GM23338 (cell line): ENCODE measurements at regions not wholly inside any gene's neighbourhood (a gene's known extent, or its start where the extent isn't known, plus 50 kb on each side); places are given as distances from the start of the nearest gene placed in this dataset.

Experiments used
- ATAC-seq: fragments of 200-7000 bp; cut with Tn5 transposase; 3 replicates; pipeline ENCODE4 v1.9.1; 2020
- DNase-seq: peaks from one replicate; pipeline ENCODE4 v3.0.0-alpha.2; 2015; ENCODE audit warnings: low spot score
- H2AFZ ChIP-seq: fragments of 200-600 bp; sonication (generic); 2 replicates; pipeline ENCODE4 v1.8.0; 2016; ENCODE audit warnings: antibody characterized with exemption, mild to moderate bottlenecking, moderate library complexity
- H3F3A ChIP-seq: fragments of 200-600 bp; sonication (generic); replicated peaks from 2 replicates; pipeline ENCODE4 v1.8.0; 2017; ENCODE audit warnings: antibody characterized with exemption, mixed run types, low read depth
- H3K27ac ChIP-seq: fragments of 200-600 bp; sonication (generic); 2 replicates; pipeline ENCODE4 v1.6.1; 2016; ENCODE audit warnings: low read depth
- H3K27me3 ChIP-seq: fragments of 200-600 bp; sonication (generic); 2 replicates; pipeline ENCODE4 v1.8.0; 2016; ENCODE audit warnings: mild to moderate bottlenecking, mixed run types, moderate library complexity; ENCODE audit not compliant: insufficient read depth
- H3K36me3 ChIP-seq: fragments of 200-600 bp; sonication (generic); 2 replicates; pipeline ENCODE4 v1.8.0; 2016; ENCODE audit warnings: mild to moderate bottlenecking; ENCODE audit not compliant: insufficient read depth
- H3K4me1 ChIP-seq: fragments of 200-600 bp; sonication (generic); 2 replicates; pipeline ENCODE4 v1.8.0; 2016; ENCODE audit warnings: mild to moderate bottlenecking, moderate library complexity; ENCODE audit not compliant: insufficient read depth
- H3K4me2 ChIP-seq: fragments of 200-600 bp; sonication (generic); 2 replicates; pipeline ENCODE4 v1.7.1; 2017; ENCODE audit warnings: mixed run types
- H3K4me3 ChIP-seq: fragments of 200-600 bp; sonication (generic); 2 replicates; pipeline ENCODE4 v1.6.1; 2016; ENCODE audit warnings: mixed run types
- H3K79me2 ChIP-seq: fragments of 200-600 bp; sonication (generic); replicated peaks from 2 replicates; pipeline ENCODE4 v1.8.0; 2017; ENCODE audit warnings: mild to moderate bottlenecking; ENCODE audit not compliant: insufficient read depth
- H3K9me2 ChIP-seq: fragments of 200-600 bp; sonication (generic); 2 replicates; pipeline ENCODE4 v1.8.0; 2017; ENCODE audit not compliant: insufficient read depth
- H4K20me1 ChIP-seq: fragments of 200-600 bp; sonication (generic); replicated peaks from 2 replicates; pipeline ENCODE4 v1.8.0; 2017; ENCODE audit warnings: mild to moderate bottlenecking; ENCODE audit not compliant: insufficient read depth
- H3K27ac Mint-ChIP-seq: 2 replicates; pipeline ENCODE4 v1.8.0; 2020; ENCODE audit warnings: inconsistent platforms, mild to moderate bottlenecking, moderate library complexity, mixed read lengths
- H3K27me3 Mint-ChIP-seq: 3 replicates; pipeline ENCODE4 v1.8.0; 2022; ENCODE audit warnings: low read depth, mild to moderate bottlenecking, moderate library complexity, mixed read lengths, inconsistent platforms; ENCODE audit not compliant: insufficient read depth, poor library complexity
- H3K36me3 Mint-ChIP-seq: 3 replicates; pipeline ENCODE4 v1.8.0; 2021; ENCODE audit warnings: low read depth, mild to moderate bottlenecking, inconsistent platforms, moderate library complexity, mixed read lengths
- H3K4me1 Mint-ChIP-seq: 3 replicates; pipeline ENCODE4 v1.8.0; 2020; ENCODE audit warnings: mild to moderate bottlenecking, inconsistent platforms, mixed read lengths
- H3K4me3 Mint-ChIP-seq: 3 replicates; pipeline ENCODE4 v1.8.0; 2021; ENCODE audit warnings: moderate library complexity, mild to moderate bottlenecking, inconsistent platforms, mixed read lengths
- H3K9me3 Mint-ChIP-seq: 3 replicates; pipeline ENCODE4 v1.8.0; 2020; ENCODE audit warnings: moderate library complexity, mild to moderate bottlenecking, inconsistent platforms, mixed read lengths
- CREB1 ChIP-seq: fragments of 250-450 bp; sonication (Bioruptor Pico); IDR thresholded peaks from 2 replicates; pipeline ENCODE4 v1.5.0; 2020; ENCODE audit warnings: low read depth, mild to moderate bottlenecking, moderate library complexity
- EZH2 ChIP-seq: fragments of 200-600 bp; sonication (generic); IDR thresholded peaks from one replicate; pipeline ENCODE4 v1.8.0; 2017; ENCODE audit warnings: antibody characterized with exemption, mild to moderate bottlenecking, low read depth; ENCODE audit not compliant: unreplicated experiment
- EZH2phosphoT487 ChIP-seq: fragments of 200-600 bp; sonication (generic); IDR thresholded peaks from one replicate; pipeline ENCODE4 v1.8.1; 2018; ENCODE audit warnings: antibody characterized with exemption; ENCODE audit not compliant: unreplicated experiment
- JUNB ChIP-seq: IDR thresholded peaks from one replicate; pipeline ENCODE4 v1.6.1; 2016; ENCODE audit warnings: antibody characterized with exemption; ENCODE audit not compliant: unreplicated experiment
- NANOG ChIP-seq: IDR thresholded peaks from 2 replicates; pipeline ENCODE4 v1.6.1; 2016; ENCODE audit warnings: antibody characterized with exemption, borderline replicate concordance
- POLR2AphosphoS5 ChIP-seq: IDR thresholded peaks from 2 replicates; pipeline ENCODE4 v1.6.1; 2016; ENCODE audit warnings: antibody characterized with exemption, low read depth
- STAT1 ChIP-seq: IDR thresholded peaks from one replicate; pipeline ENCODE4 v1.6.1; 2016; ENCODE audit warnings: antibody characterized with exemption; ENCODE audit not compliant: unreplicated experiment
- ZNF114 ChIP-seq: fragments of 250-450 bp; sonication (Bioruptor Pico); IDR thresholded peaks from 2 replicates; pipeline ENCODE4 v1.5.0; 2020; ENCODE audit warnings: mild to moderate bottlenecking, moderate library complexity
- ZNF331 ChIP-seq: fragments of 250-450 bp; sonication (Bioruptor Pico); IDR thresholded peaks from 2 replicates; pipeline ENCODE4 v1.5.0; 2020; ENCODE audit warnings: low read depth, mild to moderate bottlenecking, moderate library complexity
- TF ChIP-seq, protein P1 (sequence below): IDR thresholded peaks from 2 replicates; pipeline ENCODE4 v1.6.1; 2016; ENCODE audit warnings: antibody characterized with exemption
- TF ChIP-seq, protein P2 (sequence below), 2 experiments: fragments of 200-600 bp in 1 of 2; sonication (generic) in 1 of 2; conservative IDR thresholded peaks; 2 replicates each; pipeline versions ENCODE4 v1.5.1 to v1.6.1; 2016 to 2017; ENCODE audit warnings: antibody characterized with exemption in 2 of 2, low read depth in 2 of 2, mild to moderate bottlenecking in 2 of 2, moderate library complexity in 1 of 2
- TF ChIP-seq, protein P3 (sequence below): IDR thresholded peaks from one replicate; pipeline ENCODE4 v1.6.1; 2018; ENCODE audit warnings: antibody characterized with exemption; ENCODE audit not compliant: unreplicated experiment
- TF ChIP-seq, protein P4 (sequence below): fragments of 250-450 bp; sonication (Bioruptor Pico); IDR thresholded peaks from 2 replicates; pipeline ENCODE4 v1.5.0; 2020; ENCODE audit warnings: mild to moderate bottlenecking, moderate library complexity

DNA sequence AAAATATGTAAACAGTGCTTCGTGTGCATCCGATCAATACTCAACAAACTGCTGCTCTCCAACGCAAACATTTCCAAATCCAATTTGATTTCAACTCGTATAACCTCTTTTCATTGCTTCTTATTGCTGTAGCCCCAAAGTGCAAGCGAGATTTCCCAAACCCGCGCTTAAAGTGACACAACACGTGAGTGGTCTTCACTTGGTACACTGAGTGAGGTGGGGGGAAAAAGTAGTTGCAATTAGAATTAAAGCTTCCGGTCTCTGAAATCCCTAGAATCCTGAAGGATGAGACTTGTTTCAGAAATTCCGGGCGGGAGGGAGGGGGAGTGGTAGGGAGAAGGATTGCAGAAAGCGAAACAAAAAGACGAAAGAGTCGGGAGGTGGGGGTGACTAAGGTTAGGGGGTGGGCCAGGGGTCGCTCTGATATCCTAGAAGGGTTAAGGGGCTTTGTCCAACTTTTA lies 387.5 kb downstream of the BCAT1 start:
- Histone ChIP-seq H3K79me2 (no peaks in the 10 kb centered on the region), H3K27me3 (peaks cover 52% of the 10 kb centered on the region), H3K4me1 (peaks cover 50% of the 10 kb centered on the region), H3K36me3 (no peaks in the 10 kb centered on the region), H3K27ac (no peak overlapping the region), H4K20me1 (no peaks in the 10 kb centered on the region), H3K4me3 (peak overlapping the region; percentile 89), H3K9me2 (no peaks in the 10 kb centered on the region), H3K4me2 (peak overlapping the region; percentile 92), H2AFZ (peak overlapping the region; percentile 92), H3F3A (no peaks in the 10 kb centered on the region; the same call in 1 of the 2 replicates)
- peak overlapping the region; percentile 96 for H3K4me3 Mint-ChIP-seq
- H3K27ac Mint-ChIP-seq = no peak overlapping the region
- ATAC-seq = peak; percentile 12
- TF ChIP-seq JUNB (no peak), EZH2 (no peak), NANOG (no peak), POLR2AphosphoS5 (no peak), CREB1 (CRISPR knock-in tag) (no peak), STAT1 (no peak), ZNF114 (CRISPR knock-in tag) (no peak), ZNF331 (CRISPR knock-in tag) (no peak), EZH2phosphoT487 (no peak)
- TF ChIP-seq, protein P1, sequence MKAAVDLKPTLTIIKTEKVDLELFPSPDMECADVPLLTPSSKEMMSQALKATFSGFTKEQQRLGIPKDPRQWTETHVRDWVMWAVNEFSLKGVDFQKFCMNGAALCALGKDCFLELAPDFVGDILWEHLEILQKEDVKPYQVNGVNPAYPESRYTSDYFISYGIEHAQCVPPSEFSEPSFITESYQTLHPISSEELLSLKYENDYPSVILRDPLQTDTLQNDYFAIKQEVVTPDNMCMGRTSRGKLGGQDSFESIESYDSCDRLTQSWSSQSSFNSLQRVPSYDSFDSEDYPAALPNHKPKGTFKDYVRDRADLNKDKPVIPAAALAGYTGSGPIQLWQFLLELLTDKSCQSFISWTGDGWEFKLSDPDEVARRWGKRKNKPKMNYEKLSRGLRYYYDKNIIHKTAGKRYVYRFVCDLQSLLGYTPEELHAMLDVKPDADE = no peak
- TF ChIP-seq, protein P2, sequence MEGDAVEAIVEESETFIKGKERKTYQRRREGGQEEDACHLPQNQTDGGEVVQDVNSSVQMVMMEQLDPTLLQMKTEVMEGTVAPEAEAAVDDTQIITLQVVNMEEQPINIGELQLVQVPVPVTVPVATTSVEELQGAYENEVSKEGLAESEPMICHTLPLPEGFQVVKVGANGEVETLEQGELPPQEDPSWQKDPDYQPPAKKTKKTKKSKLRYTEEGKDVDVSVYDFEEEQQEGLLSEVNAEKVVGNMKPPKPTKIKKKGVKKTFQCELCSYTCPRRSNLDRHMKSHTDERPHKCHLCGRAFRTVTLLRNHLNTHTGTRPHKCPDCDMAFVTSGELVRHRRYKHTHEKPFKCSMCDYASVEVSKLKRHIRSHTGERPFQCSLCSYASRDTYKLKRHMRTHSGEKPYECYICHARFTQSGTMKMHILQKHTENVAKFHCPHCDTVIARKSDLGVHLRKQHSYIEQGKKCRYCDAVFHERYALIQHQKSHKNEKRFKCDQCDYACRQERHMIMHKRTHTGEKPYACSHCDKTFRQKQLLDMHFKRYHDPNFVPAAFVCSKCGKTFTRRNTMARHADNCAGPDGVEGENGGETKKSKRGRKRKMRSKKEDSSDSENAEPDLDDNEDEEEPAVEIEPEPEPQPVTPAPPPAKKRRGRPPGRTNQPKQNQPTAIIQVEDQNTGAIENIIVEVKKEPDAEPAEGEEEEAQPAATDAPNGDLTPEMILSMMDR (conservative IDR thresholded peaks at IDR 0.05; ENCODE audit: low read depth in 2 of 2) = no peak
- TF ChIP-seq, protein P3, sequence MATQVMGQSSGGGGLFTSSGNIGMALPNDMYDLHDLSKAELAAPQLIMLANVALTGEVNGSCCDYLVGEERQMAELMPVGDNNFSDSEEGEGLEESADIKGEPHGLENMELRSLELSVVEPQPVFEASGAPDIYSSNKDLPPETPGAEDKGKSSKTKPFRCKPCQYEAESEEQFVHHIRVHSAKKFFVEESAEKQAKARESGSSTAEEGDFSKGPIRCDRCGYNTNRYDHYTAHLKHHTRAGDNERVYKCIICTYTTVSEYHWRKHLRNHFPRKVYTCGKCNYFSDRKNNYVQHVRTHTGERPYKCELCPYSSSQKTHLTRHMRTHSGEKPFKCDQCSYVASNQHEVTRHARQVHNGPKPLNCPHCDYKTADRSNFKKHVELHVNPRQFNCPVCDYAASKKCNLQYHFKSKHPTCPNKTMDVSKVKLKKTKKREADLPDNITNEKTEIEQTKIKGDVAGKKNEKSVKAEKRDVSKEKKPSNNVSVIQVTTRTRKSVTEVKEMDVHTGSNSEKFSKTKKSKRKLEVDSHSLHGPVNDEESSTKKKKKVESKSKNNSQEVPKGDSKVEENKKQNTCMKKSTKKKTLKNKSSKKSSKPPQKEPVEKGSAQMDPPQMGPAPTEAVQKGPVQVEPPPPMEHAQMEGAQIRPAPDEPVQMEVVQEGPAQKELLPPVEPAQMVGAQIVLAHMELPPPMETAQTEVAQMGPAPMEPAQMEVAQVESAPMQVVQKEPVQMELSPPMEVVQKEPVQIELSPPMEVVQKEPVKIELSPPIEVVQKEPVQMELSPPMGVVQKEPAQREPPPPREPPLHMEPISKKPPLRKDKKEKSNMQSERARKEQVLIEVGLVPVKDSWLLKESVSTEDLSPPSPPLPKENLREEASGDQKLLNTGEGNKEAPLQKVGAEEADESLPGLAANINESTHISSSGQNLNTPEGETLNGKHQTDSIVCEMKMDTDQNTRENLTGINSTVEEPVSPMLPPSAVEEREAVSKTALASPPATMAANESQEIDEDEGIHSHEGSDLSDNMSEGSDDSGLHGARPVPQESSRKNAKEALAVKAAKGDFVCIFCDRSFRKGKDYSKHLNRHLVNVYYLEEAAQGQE = no peak
- TF ChIP-seq, protein P4, sequence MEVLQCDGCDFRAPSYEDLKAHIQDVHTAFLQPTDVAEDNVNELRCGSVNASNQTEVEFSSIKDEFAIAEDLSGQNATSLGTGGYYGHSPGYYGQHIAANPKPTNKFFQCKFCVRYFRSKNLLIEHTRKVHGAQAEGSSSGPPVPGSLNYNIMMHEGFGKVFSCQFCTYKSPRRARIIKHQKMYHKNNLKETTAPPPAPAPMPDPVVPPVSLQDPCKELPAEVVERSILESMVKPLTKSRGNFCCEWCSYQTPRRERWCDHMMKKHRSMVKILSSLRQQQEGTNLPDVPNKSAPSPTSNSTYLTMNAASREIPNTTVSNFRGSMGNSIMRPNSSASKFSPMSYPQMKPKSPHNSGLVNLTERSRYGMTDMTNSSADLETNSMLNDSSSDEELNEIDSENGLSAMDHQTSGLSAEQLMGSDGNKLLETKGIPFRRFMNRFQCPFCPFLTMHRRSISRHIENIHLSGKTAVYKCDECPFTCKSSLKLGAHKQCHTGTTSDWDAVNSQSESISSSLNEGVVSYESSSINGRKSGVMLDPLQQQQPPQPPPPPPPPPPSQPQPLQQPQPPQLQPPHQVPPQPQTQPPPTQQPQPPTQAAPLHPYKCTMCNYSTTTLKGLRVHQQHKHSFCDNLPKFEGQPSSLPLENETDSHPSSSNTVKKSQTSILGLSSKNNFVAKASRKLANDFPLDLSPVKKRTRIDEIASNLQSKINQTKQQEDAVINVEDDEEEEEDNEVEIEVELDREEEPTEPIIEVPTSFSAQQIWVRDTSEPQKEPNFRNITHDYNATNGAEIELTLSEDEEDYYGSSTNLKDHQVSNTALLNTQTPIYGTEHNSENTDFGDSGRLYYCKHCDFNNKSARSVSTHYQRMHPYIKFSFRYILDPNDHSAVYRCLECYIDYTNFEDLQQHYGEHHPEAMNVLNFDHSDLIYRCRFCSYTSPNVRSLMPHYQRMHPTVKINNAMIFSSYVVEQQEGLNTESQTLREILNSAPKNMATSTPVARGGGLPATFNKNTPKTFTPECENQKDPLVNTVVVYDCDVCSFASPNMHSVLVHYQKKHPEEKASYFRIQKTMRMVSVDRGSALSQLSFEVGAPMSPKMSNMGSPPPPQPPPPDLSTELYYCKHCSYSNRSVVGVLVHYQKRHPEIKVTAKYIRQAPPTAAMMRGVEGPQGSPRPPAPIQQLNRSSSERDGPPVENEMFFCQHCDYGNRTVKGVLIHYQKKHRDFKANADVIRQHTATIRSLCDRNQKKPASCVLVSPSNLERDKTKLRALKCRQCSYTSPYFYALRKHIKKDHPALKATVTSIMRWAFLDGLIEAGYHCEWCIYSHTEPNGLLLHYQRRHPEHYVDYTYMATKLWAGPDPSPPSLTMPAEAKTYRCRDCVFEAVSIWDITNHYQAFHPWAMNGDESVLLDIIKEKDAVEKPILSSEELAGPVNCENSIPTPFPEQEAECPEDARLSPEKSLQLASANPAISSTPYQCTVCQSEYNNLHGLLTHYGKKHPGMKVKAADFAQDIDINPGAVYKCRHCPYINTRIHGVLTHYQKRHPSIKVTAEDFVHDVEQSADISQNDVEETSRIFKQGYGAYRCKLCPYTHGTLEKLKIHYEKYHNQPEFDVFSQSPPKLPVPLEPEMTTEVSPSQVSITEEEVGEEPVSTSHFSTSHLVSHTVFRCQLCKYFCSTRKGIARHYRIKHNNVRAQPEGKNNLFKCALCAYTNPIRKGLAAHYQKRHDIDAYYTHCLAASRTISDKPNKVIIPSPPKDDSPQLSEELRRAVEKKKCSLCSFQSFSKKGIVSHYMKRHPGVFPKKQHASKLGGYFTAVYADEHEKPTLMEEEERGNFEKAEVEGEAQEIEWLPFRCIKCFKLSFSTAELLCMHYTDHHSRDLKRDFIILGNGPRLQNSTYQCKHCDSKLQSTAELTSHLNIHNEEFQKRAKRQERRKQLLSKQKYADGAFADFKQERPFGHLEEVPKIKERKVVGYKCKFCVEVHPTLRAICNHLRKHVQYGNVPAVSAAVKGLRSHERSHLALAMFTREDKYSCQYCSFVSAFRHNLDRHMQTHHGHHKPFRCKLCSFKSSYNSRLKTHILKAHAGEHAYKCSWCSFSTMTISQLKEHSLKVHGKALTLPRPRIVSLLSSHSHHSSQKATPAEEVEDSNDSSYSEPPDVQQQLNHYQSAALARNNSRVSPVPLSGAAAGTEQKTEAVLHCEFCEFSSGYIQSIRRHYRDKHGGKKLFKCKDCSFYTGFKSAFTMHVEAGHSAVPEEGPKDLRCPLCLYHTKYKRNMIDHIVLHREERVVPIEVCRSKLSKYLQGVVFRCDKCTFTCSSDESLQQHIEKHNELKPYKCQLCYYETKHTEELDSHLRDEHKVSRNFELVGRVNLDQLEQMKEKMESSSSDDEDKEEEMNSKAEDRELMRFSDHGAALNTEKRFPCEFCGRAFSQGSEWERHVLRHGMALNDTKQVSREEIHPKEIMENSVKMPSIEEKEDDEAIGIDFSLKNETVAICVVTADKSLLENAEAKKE = no peak
- DNase-seq = peak; percentile 76
- peaks cover 54% of the 10 kb centered on the region for H3K4me1 Mint-ChIP-seq
- no peaks in the 10 kb centered on the region for H3K36me3 Mint-ChIP-seq
- H3K27me3 Mint-ChIP-seq = peaks cover 32% of the 10 kb centered on the region
- H3K9me3 Mint-ChIP-seq = no peaks in the 10 kb centered on the region
